Cardiac fibroblast (primary cell): ENCODE measurements at regions not wholly inside any gene's neighbourhood (a gene's known extent, or its start where the extent isn't known, plus 50 kb on each side); places are given as distances from the start of the nearest gene placed in this dataset.
"Not testable (repeated sequence)": the region's sequence is repeated elsewhere in the genome, so short reads cannot be mapped to it uniquely, and the experiment has no call there.

Experiments used
- DNase-seq, 2 donors: peaks; one replicate each; pipeline versions ENCODE4 v3.0.0 to v3.0.0-alpha.2; 2010; ENCODE audit warnings: low read depth in 2 of 2
- H3K4me3 ChIP-seq, 2 donors: replicated peaks in 1 of 2; 1 replicate in 1 of 2; 2 replicates in 1 of 2; pipeline ENCODE4 v1.5.1; 2011; ENCODE audit warnings: low read depth in 2 of 2, low read length in 2 of 2, mild to moderate bottlenecking in 2 of 2, moderate library complexity in 1 of 2
- TF ChIP-seq, protein P1 (sequence below): IDR thresholded peaks from one replicate; pipeline ENCODE4 v1.5.1; 2011; ENCODE audit warnings: low read depth, mild to moderate bottlenecking, low read length, inconsistent platforms

GRCh38 chr9:81028504-81028903 lies 660.8 kb downstream of the TLE1 start:
- peak; percentile 72 to 96 for DNase-seq
- no peak overlapping the region for H3K4me3 ChIP-seq
- TF ChIP-seq, protein P1, sequence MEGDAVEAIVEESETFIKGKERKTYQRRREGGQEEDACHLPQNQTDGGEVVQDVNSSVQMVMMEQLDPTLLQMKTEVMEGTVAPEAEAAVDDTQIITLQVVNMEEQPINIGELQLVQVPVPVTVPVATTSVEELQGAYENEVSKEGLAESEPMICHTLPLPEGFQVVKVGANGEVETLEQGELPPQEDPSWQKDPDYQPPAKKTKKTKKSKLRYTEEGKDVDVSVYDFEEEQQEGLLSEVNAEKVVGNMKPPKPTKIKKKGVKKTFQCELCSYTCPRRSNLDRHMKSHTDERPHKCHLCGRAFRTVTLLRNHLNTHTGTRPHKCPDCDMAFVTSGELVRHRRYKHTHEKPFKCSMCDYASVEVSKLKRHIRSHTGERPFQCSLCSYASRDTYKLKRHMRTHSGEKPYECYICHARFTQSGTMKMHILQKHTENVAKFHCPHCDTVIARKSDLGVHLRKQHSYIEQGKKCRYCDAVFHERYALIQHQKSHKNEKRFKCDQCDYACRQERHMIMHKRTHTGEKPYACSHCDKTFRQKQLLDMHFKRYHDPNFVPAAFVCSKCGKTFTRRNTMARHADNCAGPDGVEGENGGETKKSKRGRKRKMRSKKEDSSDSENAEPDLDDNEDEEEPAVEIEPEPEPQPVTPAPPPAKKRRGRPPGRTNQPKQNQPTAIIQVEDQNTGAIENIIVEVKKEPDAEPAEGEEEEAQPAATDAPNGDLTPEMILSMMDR: no peak

DNA sequence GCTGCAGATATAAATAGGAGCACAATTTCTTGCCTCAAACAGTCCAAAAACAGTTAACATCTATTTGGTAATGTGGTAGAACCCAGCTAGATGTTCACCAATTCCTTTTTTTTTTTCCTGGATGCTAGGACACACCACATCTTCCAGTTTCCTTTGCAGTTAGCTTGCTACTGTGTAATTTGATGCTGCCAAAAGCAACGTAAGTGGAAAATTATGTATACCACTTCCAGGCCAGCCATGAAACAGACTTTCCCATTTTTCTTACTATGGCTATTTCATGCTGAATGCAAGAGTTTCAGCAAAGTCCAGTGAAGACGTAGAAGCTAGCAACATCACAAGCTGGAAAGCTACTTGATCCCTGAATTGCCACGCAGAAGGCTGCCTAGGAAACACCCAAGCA lies 667.2 kb downstream of the TLE1 start:
- H3K4me3 ChIP-seq: no peak overlapping the region
- peak; percentile 5 to 7 for DNase-seq
- TF ChIP-seq, protein P1: no peak

- not testable (repeated sequence) for H3K4me3 ChIP-seq, DNase-seq
Measured at GRCh38 chr9:81014945-81015344, 674.4 kb downstream of the TLE1 start.

DNA sequence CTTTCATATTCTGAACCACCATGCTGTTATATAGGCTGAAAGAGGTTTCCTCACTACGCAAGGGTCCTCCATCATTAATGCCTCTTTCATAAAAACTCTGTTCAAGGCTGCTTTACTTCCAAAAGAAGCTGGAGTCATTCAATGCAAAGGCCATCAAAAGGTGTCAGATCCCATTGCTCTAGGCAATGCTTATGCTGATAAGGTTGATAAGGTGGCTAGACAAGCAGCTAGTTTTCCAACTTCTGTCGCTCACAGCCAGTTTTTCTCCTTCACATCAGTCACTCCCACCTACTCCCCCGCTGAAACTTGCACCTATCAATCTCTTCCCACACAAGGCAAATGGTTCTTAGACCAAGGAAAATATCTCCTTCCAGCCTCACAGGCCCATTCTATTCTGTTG lies 676.2 kb downstream of the TLE1 start:
- not testable (repeated sequence) for H3K4me3 ChIP-seq, DNase-seq

DNA sequence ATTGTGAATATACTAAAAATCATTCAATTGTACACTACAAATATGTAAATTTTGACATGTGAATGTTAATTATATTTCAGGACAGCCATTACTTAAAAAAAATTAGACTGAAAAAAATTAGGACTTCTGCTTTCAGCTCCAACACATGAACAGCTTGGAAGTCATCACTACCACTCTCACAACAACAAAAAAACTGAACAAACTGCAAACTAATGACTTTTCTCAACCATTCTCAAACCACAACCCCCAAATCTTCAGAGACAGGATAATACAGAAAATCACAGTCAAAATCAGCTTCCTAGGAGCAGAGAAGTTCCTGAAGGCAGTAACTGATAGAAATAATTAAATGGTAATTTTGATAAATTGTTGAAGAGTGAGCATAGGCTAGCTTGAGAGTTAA lies 686.4 kb downstream of the TLE1 start:
- no peak for DNase-seq
- no peak overlapping the region for H3K4me3 ChIP-seq
- TF ChIP-seq, protein P1: no peak

- TF ChIP-seq, protein P1: no peak
- no peak overlapping the region for H3K4me3 ChIP-seq
- no peak for DNase-seq
Measured at GRCh38 chr9:81002242-81002641, 687.1 kb downstream of the TLE1 start.

GRCh38 chr9:80995759-80996158 lies 693.6 kb downstream of the TLE1 start:
- TF ChIP-seq, protein P1: no peak
- peak; percentile 36 to 70 for DNase-seq
- no peak overlapping the region for H3K4me3 ChIP-seq

DNA sequence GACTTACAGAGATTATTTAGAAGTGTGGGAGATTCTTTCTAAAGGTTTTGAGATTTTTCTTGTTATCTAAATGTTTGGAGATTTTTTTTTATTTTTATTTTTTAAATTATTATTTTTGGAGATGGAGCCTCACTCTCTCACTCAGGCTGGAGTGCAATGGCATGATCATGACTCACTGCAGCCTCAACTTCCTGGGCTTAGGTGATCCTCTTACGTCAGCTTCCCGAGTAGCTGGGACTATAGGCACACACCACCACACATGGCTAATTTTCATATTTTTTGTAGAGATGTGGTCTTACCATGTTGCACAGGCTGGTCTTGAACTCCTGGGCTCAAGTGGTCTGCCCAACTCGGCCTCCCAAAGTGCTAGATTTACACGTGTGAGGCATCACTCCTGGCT lies 694.5 kb downstream of the TLE1 start:
- peak; percentile 35 to 86 for DNase-seq
- H3K4me3 ChIP-seq: no peak overlapping the region
- TF ChIP-seq, protein P1: no peak

GRCh38 chr9:80985595-80985994 lies 703.8 kb downstream of the TLE1 start:
- DNase-seq: not testable (repeated sequence)

More at GRCh38 chr9:80985595-80985994, 703.8 kb downstream of the TLE1 start:
- H3K4me3 ChIP-seq: not testable (repeated sequence)
